ENCODE measurements at regions not wholly inside any gene's neighbourhood (a gene's known extent, or its start where the extent isn't known, plus 50 kb on each side); places are given as distances from the start of the nearest gene placed in this dataset.
"Not testable (repeated sequence)": the region's sequence is repeated elsewhere in the genome, so short reads cannot be mapped to it uniquely, and the experiment has no call there.

DNA sequence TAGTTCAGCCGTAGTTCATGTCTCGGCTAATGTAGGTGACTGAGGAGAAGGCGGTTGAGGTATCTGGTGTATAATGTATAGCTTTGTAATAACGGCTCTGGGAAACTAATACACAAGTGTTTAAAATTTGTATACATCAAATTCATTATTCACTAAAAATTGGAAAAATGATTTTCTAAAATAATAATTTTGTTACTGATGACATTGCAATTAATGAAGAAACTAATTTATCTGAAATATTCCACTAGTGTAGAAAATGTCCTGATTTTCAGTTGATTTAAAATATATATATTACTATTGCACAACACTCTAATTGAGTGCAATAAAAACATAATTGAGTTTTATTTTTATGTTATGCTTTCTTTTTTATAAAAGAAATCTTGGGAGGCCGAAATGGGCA is 823.0 kb downstream of the TAF11L14 start:
- DNase-seq (ENCODE audit: low spot score) = no peak

DNA sequence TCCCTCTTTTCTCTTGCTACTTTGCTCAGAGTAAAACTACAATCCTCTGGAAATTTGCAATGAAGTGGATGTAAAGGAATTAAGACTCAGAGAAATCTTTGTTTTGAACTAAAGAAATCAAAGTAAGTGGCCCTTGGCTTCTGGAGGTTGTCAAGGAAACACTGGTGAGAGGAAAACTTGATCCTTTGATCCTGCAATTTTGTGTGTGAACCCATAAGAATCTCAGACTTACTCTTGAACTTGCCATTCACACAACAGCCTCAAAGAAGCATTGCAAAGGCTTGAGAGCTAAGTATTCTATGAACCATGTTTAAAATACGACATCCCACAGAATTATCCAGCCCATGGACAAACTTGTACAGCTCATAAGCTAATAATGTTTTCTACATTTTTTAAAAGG is 827.5 kb downstream of the TAF11L14 start:
- DNase-seq (ENCODE audit: low spot score) = no peak

DNA sequence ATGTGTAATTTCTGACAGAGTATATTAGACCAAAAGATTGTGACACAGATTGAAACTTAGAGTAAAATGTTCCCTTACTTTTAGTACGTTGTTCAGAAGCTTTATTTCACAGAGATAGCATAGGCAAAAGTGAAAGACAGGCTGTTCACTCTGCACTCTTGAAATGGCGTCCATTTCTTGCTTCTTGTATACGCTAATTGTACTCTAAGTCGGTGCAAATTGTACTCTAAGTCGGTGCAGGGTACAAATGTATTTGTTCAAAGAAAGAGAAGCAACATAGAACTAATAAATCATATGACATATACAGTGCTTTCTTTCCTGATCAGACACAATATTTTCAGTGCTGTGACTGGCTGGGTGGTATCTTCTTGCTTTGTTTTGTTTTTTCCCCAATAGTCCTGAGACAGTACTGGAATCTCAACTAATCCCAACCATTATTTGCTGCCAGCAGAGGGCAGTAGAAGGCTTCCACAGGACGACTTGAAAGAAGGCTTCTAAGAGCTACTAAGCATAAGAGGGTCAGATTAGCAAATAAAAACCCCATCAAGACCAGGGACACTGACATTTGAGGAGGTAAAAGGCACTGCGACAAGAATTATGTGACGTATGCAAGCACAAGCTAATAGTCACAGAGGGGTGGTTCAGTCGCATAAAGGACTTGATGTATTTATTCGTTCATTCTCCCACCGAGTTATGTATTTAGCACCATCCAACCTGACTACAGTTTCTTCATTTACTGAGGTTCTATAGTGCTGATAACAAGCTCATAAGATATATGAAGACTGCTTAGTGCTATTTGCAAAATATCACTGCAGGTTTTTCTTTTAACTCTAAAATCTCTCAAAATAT is 831.8 kb downstream of the TAF11L14 start:
- DNase-seq (ENCODE audit: low spot score) = peak; percentile 83

DNA sequence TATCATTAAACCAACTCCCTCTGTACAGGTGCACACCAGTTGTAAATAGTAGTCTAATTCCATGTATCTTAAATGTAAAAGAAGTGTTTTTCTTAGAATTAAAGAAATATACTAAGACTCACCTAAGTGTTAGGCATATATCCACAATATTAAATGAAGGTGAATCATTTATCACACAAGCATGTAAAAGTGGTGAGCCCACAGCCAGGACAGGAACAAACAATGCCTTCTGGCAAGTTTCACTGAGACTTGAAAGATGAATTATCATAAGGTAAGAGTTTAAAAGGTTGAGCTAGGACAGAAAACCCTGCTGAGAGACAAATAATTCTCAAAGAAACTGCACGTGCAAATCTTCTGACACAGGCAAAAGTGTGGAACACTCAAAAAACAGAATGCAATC is 832.5 kb downstream of the TAF11L14 start:
- no peak for DNase-seq (ENCODE audit: low spot score)

- not testable (repeated sequence) for DNase-seq (ENCODE audit: low spot score)
Measured at GRCh38 chr5:18471791-18472190, 837.5 kb downstream of the TAF11L14 start.

DNA sequence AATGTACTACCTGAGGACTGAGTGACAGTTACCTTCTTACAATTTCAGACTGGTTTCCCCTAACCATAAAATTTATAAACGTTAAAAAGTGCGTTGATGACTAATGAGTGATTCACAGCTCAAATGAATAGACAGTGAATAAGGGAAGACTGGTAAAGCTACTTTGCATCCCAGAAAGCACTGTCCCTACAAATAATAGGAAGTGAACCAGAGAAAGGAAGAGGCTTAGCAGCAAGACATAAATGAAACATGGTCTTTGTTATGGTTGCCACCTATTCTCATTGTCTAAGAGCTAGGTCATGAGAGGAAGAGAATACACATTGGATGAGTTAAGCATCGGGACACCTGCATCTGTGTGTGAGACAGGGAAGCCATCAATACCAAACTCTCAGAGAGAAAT is 849.2 kb downstream of the TAF11L14 start:
- no peak for DNase-seq (ENCODE audit: low spot score)

DNA sequence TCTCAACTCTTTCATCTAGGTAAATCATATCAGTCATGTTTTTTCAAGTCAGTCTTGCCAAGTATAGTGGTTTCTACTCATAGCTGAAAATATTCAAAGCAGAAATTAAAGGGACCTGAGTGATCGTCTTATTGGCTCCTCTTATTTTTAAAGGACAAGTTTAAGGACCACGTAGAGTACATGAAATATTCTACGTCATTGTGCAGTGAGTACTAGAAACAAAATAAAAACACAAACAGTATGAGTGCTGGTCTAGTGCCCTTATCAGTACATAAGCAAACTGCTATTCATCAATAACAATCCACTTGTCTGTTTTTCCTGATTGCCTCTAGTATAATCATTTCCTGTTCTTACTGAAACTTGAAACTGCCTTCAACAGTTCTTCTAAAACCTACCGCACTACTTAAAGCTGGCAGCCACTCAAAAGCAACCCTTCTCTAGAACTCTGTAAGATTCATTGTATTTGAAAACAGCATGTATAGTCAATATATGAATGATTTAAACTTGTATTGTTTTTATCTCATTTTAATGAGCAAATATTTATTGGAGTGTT is 853.7 kb downstream of the TAF11L14 start:
- no peak for DNase-seq (ENCODE audit: low spot score)

DNA sequence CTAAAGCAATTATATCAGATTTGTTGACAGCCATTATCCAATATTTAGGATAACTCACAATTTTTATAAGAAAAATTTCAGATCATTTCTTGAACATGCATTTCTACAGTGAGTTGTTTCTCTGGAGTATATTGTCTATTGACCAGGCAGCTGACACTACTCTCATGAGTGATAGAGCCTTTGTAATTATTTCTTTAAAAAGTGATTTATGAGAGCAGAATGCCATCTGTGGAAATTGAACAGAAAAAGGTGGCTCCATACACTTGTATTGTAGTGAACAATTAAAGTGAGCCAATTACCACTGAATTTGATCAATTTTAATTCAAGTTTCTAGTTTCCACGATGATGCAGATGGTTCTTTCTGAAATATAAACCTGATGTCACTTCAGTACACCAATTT is 855.4 kb downstream of the TAF11L14 start:
- DNase-seq (ENCODE audit: low spot score) = no peak

- DNase-seq (ENCODE audit: low spot score) = no peak
Measured at GRCh38 chr5:18491349-18491748, 857.1 kb downstream of the TAF11L14 start.

DNA sequence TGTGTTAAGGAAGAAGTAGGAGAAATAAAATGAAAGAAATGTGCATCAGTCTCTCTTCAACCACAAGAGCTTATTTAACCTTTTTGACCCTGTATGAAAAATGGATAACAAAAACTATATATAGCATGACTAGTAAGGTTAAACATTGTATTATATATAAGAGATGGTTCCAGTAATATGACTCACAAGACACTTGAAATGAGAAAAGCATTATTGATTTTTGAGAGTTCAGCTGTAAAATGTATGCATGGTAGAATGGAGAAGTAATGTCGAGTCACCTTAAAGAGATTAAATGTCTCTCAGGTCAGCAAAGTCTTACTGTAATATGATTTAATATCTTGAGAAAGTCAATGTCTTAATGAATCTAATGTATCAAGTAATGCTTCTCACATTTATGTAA is 860.9 kb downstream of the TAF11L14 start:
- DNase-seq (ENCODE audit: low spot score) = no peak

DNA sequence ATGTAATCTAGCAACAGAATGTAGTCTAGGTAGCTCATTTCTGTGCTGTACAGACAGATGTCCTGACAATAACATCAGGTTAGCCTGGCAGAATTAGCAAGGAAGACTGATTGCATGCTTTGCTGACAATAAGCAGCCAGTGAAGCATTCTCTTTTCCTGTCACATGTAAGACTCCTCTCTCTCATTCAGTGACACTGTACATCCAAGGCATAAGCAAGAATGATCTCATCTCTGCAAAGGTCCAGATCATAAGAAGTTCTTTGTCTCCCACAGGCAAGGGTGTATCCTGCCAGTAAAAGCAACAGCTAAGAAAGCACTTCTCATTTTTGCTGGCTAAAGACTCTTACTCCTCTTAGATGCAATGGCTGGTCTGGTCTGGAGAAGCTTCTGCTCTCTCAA is 861.8 kb downstream of the TAF11L14 start:
- DNase-seq (ENCODE audit: low spot score) = no peak

DNA sequence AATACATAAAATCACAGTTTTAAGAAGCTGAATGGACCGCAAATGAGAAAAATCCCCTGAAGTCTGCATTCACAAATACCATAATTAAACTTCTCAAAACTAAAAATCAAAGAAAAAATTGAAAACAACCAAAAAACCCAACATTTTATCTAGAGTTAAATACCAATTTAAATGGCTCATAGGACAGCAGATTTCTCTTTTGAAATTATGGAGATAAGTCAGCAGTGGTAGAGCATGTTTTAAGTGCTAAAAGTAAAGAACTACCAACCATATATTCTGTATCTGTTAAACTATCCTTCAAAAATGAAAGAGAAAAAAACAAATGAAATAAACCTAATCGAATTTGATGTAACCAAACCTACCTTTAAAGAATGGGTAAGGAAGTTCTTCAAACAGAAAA is 862.8 kb downstream of the TAF11L14 start:
- no peak for DNase-seq (ENCODE audit: low spot score)

DNA sequence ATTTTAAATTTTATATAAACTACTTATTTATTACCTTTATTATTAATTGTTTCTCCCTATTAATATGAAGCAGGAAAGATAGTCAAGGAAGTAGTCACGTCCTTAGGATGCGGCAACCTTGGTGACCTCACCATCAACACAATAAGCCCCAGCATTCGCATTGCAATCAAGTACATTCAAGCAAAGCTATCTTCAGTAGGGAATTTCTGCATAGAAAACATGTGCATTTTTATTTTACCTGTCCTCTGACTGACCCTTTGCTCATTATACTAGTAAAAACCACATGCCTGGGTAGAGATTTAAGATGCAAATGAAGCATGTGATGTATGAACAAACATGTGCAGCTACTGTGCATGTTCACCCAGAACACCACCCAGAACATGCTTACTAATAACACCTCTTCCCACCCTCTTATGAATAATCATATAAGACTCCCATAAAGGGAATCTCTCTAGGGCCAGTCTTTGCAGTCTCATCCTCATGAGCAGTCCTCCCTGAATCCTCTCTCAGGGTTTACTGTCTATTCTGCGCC is 869.6 kb downstream of the TAF11L14 start:
- no peak for DNase-seq (ENCODE audit: low spot score)

DNA sequence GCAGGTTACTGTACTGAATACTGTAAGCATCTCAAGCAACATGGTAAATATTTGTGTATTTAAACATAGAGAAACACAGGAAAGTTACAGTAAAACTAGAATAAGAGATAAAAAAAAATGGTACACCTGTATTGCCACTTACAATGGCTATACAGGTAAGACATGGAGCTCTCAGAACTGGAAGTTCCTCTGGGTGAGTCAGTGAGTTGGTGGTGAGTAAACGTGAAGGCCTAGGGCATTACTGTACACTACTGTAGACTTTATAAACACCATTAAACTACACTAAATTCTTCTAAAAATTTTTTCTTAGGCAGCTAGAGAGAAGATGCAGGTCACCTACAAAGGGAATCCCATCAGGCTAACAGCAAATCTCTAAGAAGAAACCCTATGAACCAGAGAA is 872.9 kb downstream of the TAF11L14 start:
- DNase-seq (ENCODE audit: low spot score) = no peak

- no peak for DNase-seq (ENCODE audit: low spot score)
Measured at GRCh38 chr5:18517641-18518380, 883.6 kb downstream of the TAF11L14 start.

GRCh38 chr5:18523380-18523779 is 889.1 kb downstream of the TAF11L14 start:
- no peak for DNase-seq (ENCODE audit: low spot score)

GRCh38 chr5:18526792-18527405 is 892.6 kb downstream of the TAF11L14 start:
- DNase-seq (ENCODE audit: low spot score) = no peak

- DNase-seq (ENCODE audit: low spot score) = no peak
Measured at GRCh38 chr5:18533137-18533536, 898.9 kb downstream of the TAF11L14 start.

DNA sequence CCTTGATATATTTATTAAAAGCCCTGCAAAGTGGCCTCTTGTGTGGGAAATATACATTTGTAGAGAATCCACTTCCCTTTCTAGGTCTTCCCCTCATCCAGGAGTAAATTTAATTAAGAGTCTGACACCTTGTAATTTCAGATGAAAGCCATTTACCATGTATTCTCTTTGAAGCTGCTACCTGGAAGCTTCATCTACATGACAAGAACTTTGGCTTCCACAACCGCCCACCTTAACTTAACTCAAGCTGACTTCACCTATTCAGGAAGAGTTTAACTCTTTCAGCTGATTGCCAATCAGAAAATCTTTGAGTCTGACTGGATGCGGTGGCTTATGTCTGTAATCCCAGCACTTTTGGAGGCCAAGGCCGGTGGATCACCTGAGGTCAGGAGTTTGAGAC is 899.9 kb downstream of the TAF11L14 start:
- no peak for DNase-seq (ENCODE audit: low spot score)

DNA sequence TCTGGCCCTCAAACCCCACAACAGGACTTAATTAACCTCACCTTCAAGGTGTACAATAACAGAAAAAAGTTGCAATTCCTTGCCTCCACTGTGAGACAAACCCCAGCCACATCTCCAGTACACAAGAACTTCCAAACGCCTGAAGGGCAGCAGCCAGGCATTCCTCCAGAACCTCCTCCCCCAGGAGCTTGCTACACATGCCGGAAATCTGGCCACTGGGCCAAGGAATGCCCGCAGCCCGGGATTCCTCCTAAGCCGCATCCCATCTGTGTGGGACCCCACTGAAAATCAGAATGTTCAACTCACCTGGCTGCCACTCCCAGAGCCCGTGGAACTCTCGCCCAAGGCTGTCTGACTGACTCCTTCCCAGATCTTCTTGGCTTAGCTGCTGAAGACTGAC is 901.5 kb downstream of the TAF11L14 start:
- DNase-seq (ENCODE audit: low spot score) = not testable (repeated sequence)

DNA sequence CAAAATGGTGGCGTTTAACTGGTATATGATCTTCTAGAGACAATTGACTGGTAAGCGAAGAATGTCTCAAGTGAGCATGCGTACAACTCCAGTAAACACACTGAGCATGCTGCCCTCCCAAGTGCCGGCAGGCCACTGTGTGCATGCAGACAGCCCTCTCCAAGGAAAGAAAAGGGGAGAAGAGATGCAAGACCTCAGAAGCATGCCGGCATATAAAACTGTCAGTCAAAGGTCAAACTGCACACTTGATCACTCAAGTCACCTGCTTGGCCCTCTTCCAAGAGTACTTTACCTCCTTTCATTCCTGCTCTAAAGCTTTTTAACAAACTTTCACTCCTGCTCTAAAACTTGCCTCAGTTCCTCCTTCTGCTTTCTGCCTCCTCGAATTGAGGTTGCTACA is 910.2 kb downstream of the TAF11L14 start:
- no peak for DNase-seq (ENCODE audit: low spot score)

DNA sequence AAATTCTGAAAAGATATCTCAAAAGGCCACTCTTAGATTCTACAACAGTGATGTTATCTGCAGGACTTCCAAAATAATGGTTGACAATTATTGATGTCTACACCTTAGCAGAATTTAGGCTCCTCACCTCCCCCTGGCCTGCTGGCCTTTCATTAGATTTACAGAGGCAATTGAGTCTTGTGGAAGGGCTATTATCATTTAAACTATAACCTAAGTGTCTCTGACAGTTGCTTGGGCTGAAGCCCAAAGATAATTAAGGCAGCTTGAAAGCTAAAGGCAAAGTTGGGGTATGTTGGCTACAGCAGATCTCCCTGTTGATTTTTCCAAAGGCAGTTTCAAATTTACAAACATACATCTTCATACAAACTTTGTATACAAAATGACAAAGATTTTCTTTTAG is 912.3 kb downstream of the TAF11L14 start:
- DNase-seq (ENCODE audit: low spot score) = no peak
